GM21528 (cell line): ENCODE measurements at regions not wholly inside any gene's neighbourhood (a gene's known extent, or its start where the extent isn't known, plus 50 kb on each side); places are given as distances from the start of the nearest gene placed in this dataset.

Source experiments
- ATAC-seq: cut with Tn5 transposase; IDR thresholded peaks from one replicate; pipeline ENCODE4 v1.9.1; 2021; ENCODE audit warnings: mild to moderate bottlenecking, moderate library complexity; ENCODE audit not compliant: unreplicated experiment, low FRiP score

DNA sequence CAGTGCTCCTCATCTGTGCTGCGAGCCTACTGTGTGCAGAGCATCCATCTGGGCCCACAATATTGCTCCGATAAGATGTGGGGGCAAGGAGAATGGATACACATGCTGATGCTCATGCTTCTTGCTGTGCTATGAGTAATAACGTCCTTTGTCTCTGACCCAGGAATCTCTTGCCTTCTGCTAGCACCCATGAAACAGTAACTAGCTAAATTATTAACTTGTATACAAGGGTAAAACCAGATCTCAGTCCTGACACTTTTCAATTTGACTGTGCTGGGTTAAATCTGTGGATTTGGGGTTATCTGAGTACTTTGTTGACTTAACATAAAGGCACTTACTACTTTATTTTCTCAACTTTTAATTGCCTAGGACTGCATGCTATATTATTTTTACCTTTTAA is 357.6 kb downstream of the SLC4A3 start:
- ATAC-seq = no peak

DNA sequence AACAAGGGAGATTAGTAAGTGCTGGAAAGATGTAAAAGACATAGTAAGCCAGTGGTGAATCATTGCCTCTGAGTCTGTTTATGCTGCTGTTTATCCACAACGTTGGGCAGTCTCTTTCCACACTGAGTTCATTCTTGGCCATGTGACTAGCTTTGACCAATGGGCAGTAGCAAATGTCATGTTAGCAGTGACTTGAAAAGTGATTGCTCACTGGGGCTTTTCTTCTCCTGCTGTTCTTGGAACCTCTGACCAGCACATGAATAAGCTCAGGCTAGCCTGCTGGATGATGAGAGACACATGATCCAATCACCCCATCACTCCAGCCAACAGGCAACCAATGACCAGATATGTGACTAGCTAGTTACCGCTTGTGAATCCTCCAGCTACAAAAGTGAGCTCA is 360.4 kb downstream of the SLC4A3 start:
- ATAC-seq = no peak

DNA sequence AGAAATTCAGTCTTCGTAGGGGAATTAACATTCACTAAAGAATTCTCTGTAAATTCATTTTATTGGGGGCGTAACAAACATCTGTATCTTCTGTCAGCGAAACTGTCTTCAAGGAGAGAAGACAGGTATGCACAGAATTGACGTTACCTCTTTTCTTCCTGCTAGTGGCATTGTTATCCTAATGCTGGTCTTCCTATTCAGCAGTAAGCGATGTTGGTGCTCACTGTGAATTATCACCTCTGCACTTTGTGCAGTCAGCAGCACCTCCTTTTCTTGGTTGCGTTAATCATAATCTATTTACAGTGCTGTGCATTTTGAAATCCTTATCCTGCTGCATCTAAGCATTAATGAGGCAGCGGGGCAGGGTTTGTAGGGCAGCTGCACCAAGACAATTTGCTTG is 362.3 kb downstream of the SLC4A3 start:
- no peak for ATAC-seq

DNA sequence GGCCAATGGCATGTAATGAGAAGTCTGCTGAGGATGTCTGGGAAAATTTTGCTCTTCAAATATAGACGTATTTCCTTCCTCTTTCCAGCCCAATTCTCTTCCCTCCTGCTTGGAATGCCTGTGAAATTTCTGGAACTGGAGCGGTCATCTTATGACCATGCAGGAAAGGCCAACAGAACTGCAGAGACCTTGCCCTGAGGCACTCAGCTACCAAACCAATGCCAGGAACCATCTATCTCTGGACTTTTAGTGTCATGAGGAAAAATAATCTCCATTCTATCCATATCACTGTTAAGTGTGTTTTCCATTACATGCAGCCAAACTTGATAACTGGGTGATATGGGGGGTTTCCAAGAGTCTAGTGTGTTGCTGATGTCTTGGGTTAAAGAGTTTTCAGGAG is 363.7 kb downstream of the SLC4A3 start:
- no peak for ATAC-seq

DNA sequence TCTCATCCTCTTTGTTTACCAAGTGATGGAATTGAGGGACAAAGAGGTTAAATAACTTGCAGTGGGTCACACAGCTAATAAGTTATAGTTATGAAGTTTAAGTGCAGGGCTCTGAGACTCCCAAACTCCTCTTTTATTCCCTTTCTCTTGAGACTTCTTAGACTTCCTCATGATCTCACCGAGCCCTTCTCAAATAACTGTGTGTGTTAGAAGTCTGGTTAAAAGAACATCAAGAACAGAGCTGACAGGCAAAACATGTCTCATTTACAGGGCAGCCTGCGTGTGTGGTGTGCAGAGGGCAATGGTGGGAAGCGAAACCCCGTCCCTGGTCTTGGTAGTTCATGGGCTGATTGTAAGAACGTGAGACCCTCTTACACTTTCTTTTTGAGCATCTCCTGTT is 368.0 kb downstream of the SLC4A3 start:
- no peak for ATAC-seq

DNA sequence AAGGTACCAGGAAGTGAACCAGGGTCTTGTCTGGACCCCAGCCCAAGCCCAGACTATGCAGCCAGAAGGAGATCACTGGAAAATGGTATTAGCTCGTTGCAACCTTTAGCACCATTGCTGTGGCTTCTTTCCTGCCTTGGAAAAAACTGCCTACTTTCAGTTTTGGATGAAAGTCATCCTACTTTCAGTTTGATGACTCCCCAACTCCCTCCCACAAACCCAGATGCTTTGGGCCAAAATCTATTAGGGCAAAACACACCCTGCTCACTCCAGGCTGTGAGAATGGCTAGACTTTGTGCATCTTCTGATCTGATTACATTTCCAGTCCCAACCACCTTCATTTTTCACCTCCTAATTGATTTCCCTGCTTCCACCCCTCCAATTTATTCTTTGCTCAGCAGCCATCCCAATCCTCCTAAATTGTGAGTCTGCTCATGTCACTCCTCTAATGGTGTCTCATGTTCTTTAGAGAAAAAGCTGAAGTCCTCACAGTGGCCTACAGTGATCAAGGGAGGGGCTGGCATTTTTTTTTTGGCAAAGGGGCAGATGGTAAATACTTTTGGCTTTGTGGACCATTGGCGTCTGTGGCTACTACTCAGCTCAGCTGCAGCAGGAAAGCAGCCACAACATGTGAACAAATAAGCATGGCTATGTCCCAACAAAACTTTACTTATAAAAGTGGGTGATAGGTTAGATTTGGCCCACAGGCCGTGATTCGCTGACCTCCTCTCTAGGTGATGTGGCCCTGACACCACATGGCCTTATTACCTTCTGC is 368.7 kb downstream of the SLC4A3 start:
- no peak for ATAC-seq

DNA sequence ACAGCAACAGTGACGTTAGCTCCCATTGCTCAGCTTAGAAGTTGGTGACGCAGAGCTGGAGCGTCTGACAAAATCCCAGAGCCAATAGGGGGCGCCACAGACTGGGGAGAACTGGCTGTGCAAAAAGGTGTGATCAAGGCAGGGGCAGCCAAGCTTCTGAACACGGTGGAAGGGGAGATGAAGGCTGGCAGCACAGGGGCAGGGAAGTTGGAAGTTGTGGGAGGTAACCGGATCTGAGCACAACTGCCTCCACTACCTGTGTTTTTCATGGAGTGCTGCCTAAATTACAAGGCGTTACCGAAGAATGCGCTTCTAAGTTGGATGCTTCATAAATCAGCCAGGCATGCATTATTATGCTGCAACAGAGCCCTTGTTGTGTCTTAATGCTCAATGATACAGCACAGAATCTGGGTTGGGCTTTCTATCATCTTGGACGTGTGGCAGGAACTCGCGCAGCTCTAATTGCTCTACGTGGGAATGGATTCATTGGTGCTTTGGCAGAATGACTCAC is 370.0 kb downstream of the SLC4A3 start:
- ATAC-seq = no peak

DNA sequence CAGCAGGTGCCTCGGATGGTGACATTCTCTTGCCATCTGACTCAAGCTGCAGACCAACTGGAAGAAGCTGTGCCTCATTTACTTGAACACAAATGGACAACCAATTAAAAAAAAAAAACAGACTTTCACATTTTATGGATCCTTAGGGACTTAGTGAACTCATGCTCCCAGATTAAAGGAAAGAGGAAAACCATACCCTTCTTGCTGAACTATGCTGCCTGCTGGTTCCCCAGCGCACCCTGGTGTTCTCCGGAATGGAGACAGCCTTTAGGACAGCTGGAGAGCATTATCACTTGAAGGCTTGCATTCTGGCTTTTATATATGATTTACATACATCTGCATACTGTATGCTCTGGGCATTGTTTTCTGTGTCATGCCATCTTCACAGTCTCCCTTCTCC is 370.7 kb downstream of the SLC4A3 start:
- ATAC-seq = no peak

DNA sequence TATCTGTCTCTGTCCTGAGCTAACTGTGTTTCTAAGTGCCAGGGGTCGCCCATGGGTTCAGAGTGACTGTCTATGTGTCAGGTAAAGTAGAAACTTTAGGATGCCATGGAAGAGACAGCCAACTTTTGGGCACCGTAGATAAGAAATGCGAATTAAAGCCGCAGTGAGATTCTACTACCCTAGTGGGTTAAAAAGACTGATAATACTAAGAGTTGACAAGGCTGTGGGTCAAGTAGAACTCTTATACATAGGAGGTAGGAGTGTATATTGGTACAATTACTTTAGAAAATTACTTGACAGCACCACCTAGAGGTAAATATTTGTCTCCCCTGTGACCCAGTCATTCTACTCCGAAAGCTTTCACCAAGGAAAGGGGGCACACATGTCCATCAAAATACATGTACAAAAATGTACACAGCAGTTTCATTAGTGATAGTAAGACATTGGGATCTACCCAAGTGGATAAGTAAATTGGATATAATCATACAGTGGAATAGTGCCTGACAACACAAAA is 371.3 kb downstream of the SLC4A3 start:
- ATAC-seq = no peak

DNA sequence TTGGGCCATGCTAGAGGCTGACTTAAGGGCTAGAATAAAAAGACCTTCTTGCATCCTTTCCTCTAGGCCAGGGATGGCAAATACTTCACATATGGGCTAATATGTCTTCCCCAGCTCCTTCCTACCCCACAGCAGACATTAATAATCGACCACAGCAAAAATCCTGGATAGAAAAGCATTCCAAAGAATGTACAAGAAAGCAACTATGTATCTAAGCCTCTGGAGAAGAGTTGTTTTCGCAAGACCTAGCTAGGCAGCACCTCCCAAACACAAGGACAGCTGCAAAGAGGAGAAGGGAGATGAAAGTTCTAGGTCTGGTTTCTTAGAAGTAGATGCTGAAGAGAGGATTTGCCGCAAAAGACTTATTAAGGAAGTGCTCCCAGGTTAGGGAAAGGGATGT is 372.6 kb downstream of the SLC4A3 start:
- ATAC-seq = no peak

DNA sequence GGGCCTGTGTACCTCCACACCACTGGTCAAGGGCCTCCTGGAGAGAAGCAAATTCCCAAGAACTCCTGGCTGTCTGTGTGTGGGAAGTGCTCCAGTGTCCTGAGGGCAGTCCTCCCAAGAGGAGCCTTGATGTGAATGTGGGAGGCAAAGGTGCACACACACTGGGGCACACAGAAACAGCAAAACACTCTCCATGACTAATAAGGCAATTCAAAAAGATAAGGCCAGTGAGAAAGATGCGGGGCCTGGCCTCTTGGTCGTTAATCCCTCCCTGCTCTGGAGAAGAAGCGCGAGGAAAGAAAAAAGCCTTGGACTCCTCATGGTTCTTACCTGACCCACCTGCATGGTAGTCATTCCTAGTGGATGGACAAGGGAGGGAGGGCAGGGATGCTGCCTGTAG is 373.2 kb downstream of the SLC4A3 start:
- no peak for ATAC-seq

DNA sequence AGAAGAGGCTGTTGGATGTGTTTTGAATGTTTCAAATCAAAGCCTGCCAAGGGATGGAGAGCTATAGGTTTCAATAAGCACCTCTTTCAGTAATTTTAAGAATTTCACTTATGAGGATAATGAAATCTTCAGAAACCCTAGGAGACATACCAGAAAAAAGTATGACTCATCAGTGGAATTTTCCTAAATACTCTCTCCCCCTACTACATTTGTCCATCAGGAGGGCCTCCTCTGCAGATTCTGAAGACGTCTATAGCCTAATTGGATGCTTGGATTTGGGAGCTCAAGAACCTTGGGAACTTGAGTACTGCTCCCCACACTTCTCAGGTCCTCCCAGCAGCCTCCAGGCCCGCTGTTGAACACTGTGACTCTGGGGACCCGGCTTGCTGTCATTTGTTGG is 374.3 kb downstream of the SLC4A3 start:
- no peak for ATAC-seq

DNA sequence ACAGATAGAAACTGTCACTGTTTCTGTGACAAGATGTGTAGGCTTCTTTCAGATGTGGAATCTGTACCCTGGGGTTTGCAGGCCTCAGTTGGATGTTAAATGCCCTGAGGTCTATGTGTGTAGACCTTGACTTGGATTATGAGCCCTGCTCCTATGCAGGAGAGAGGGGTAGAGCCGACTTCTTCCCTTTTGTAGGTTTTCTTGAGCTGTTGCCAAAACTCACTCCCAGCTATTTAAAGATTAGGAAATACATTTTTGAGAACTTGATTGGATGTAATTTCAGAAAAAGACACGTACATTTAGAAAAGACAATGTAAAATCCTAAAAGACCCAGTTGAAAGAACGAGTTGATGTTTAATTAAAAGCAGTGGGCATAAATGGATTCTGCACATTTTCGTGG is 374.8 kb downstream of the SLC4A3 start:
- ATAC-seq = no peak

DNA sequence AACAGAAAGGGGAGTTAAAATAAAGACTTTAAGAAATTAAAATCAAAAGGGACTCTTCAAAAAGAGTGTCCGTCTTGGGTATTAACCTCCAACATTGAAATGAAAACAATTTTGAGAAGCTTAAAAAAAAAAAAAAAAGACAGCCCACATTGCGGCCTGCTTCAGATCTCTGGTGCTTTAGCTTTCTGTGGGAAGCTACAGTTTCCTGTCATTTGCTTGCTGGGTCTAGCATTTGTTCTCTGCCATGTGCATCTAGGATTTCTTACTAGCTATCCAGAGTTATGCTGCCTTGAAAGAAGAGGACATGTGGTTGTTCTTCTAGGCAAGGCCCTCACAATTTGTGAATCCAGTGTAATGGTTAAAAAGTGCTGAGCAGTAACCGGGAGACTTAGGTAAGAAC is 375.3 kb downstream of the SLC4A3 start:
- no peak for ATAC-seq

DNA sequence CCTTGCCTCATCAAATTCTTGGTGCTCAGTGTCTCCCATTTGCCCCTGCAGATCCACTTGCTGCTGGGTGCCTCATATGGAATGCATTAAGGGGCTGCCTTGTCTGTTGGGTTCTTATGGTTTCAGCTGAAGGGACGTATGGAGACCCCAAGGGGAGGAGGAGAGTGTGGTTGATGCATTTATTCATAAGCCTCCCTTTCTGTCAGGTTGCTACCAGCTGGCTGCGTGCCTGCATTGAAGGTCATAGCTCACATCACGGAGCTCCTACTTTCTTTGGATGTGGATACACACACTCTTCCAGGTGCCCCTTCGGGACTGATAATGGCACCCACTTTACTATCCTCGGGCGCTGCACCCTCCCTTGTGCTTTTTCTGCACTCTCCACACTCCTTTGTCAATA is 377.9 kb downstream of the SLC4A3 start:
- ATAC-seq = no peak

DNA sequence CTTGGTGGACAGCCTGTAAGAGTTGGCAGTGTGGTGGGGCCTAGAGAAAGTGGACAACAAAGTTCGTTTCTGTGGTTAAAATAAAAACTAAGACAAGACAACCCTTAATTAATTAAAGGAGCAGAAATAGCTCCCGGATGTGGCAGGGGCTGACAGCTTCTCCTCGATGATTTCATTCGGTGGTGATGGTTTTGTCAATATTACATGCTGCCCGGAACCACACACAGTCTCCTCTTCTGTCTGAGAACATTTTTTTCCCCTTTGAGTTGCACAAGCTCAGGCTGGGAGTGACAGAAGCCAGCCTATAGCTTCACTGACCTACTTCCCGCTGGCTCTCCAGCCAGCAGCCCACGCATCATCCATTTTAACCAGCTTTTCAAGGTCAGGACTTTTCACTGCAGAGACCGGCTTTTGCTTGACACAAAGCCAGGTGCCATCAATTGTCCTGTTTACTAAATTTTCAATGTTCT is 378.8 kb downstream of the SLC4A3 start:
- ATAC-seq = no peak

DNA sequence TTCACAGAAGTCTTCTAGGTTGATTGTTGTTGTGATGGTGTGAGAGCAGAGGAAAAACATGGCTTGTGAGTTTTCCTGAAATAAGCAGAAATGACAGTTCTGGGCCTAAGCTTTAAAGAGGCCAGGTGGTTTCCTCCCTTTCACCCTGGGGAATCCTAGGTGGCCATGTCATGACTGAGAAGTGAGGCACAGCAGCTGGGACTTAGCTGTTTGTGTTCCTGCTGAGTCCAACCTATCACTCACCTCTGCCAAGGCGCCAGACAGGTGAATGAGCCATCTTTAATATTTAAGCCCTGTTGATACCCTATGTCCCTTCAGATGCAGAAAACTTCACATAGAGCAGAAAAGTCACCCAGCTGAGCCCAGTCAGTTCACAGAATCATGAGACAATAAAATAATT is 384.4 kb downstream of the SLC4A3 start:
- no peak for ATAC-seq

DNA sequence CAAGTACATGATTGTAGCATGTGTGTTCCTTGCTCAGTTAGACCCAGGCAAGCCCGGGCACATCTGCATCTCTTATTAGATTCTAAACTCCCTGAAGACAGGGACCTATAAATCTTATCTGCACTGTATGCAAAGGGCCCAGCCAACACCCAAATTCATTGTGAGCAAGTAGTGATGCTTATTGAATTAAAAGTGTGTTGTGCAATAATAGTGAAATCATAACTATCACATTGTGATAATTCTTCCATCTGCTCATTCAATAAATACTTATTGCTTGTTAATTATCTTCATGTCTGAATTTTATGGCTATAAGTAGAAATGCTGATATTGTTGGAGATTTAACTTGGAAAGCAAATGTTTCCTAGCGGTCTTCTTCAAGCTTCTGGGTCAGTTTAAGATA is 387.5 kb downstream of the SLC4A3 start:
- ATAC-seq = no peak

DNA sequence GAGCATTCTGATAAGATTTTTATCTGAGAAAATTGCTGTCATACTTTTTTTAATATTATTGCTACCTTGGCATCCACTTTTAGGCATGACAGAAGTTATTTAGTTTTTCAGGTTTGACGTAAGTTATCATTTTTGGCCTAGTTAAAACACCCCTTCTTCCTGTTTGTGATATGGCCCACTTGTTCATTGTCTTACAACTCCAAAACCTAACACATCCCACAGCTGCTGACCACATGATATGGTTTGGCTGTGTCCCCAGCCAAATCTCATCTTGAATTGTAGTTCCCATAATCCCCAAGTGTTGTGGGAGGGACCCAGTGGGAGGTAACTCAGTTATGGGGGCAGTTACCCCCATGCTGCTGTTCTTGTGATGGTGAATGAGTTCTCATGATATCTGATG is 388.1 kb downstream of the SLC4A3 start:
- ATAC-seq = no peak

DNA sequence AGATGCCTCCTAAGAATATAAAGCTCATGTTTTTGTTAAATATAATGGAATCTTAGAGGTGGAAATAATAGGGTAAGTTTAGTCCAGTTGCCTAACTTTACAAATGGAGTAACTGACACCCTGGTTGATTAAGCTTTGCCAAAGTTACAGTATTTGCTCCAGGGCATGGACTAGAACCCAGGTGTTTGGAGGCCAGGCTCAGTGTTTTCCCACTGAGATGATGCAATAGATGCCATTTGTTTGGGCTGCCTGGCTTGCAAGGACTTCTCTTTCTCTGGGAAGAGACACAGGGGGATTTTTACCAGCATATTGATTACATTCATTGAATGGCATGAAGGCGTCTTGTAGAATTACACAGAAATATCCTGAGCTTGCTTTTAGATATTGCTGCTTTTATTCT is 397.8 kb downstream of the SLC4A3 start:
- no peak for ATAC-seq

DNA sequence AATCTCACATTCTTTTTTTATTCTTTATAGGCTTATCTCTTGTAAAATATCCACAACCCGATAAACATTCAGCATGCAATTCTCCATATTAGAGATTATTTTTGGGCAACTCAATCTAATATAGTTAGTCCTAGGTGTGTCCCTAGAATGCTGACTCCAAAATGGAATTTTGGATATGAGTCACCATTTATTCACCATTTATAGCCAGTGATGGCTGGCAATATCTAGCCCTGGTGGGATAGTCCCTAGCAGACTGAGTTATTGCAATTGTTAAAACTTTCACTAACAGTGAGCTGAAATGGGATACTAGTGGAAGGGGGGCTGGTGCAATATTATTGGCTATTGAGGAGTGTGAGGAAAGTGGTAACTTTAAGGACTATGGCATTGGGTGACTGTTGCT is 401.6 kb downstream of the SLC4A3 start:
- ATAC-seq = no peak

DNA sequence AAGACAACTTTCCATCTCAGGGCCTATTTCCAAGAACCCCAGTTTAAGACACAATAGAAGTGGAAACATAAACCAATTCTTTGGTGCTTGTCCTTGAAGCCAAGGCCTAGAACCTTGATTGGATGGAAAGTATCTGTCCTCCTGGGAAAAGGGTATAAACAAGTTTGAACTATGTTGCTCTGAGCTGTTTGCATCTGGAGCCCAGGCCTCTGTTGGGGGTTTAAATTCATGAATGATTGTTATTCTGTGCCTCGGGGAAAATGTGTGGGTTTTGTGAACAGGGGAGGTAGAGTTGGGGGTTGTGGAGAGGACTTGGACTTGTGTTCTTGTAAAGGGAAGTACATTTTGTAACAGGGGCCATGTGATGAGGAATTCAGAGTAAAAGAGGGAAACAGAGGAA is 406.1 kb downstream of the SLC4A3 start:
- ATAC-seq = no peak
